GM18526 (cell line): ENCODE measurements at regions not wholly inside any gene's neighbourhood (a gene's known extent, or its start where the extent isn't known, plus 50 kb on each side); places are given as distances from the start of the nearest gene placed in this dataset.

ENCODE experiments used
- POLR2A ChIP-seq: IDR thresholded peaks from 3 replicates; pipeline ENCODE4 v1.6.1; 2011; ENCODE audit not compliant: insufficient read length; ENCODE audit errors: extremely low read depth

- TF ChIP-seq POLR2A = no peak
Measured at GRCh38 chr16:86050591-86051367, 151.8 kb downstream of the IRF8 start.

GRCh38 chr16:86051368-86052114 lies 152.6 kb downstream of the IRF8 start:
- no peak for TF ChIP-seq POLR2A

- TF ChIP-seq POLR2A = no peak
Measured at GRCh38 chr16:86052115-86052670, 153.2 kb downstream of the IRF8 start.

GRCh38 chr16:86052926-86053325 lies 154.0 kb downstream of the IRF8 start:
- TF ChIP-seq POLR2A = no peak

GRCh38 chr16:86059253-86060171 lies 160.6 kb downstream of the IRF8 start:
- TF ChIP-seq POLR2A = no peak

- TF ChIP-seq POLR2A = no peak
Measured at GRCh38 chr16:86060381-86061317, 161.7 kb downstream of the IRF8 start.

- TF ChIP-seq POLR2A = no peak
Measured at GRCh38 chr16:86061318-86061695, 162.3 kb downstream of the IRF8 start.

- TF ChIP-seq POLR2A = no peak
Measured at GRCh38 chr16:86061721-86062120, 162.8 kb downstream of the IRF8 start.

- TF ChIP-seq POLR2A = no peak
Measured at GRCh38 chr16:86062271-86062965, 163.5 kb downstream of the IRF8 start.

- TF ChIP-seq POLR2A = no peak
Measured at GRCh38 chr16:86063760-86064405, 164.9 kb downstream of the IRF8 start.

- TF ChIP-seq POLR2A = no peak
Measured at GRCh38 chr16:86064431-86065250, 165.7 kb downstream of the IRF8 start.

- no peak for TF ChIP-seq POLR2A
Measured at GRCh38 chr16:86065711-86066110, 166.7 kb downstream of the IRF8 start.

- no peak for TF ChIP-seq POLR2A
Measured at GRCh38 chr16:86066811-86067210, 167.8 kb downstream of the IRF8 start.

GRCh38 chr16:86067516-86067915 lies 168.6 kb downstream of the IRF8 start:
- TF ChIP-seq POLR2A = no peak
